IPS-18a (cell line): ENCODE measurements at regions not wholly inside any gene's neighbourhood (a gene's known extent, or its start where the extent isn't known, plus 50 kb on each side); places are given as distances from the start of the nearest gene placed in this dataset.
"Not testable (repeated sequence)": the region's sequence is repeated elsewhere in the genome, so short reads cannot be mapped to it uniquely, and the experiment has no call there.

ENCODE experiments used
- H3K27ac ChIP-seq: one replicate; pipeline ENCODE4 v1.5.1; 2013; ENCODE audit warnings: low read length
- H3K27me3 ChIP-seq: one replicate; pipeline ENCODE4 v1.6.1; 2013; ENCODE audit warnings: mild to moderate bottlenecking, low read length; ENCODE audit not compliant: control insufficient read depth, insufficient read depth
- H3K36me3 ChIP-seq: one replicate; pipeline ENCODE4 v1.6.1; 2013; ENCODE audit warnings: low read depth, low read length; ENCODE audit not compliant: control insufficient read depth
- H3K4me1 ChIP-seq: one replicate; pipeline ENCODE4 v1.6.1; 2013; ENCODE audit warnings: low read depth, low read length; ENCODE audit not compliant: control insufficient read depth
- H3K4me3 ChIP-seq: one replicate; pipeline ENCODE4 v1.5.1; 2013; ENCODE audit warnings: low read length
- H3K9ac ChIP-seq: one replicate; pipeline ENCODE4 v1.6.1; 2013; ENCODE audit warnings: mild to moderate bottlenecking, low read length, moderate library complexity
- H3K9me3 ChIP-seq: one replicate; pipeline ENCODE4 v1.6.1; 2013; ENCODE audit warnings: low read depth, low read length; ENCODE audit not compliant: control insufficient read depth

- not testable (repeated sequence) for H3K36me3 ChIP-seq, H3K27me3 ChIP-seq, H3K27ac ChIP-seq, H3K9ac ChIP-seq, H3K4me3 ChIP-seq, H3K9me3 ChIP-seq
- peaks cover 13% of the 10 kb centered on the region for H3K4me1 ChIP-seq
These were observed 231.5 kb downstream of the GATA3 start for GRCh38 chr10:8285970-8286369.

GRCh38 chr10:8288600-8288999, 234.1 kb downstream of the GATA3 start:
- no peak overlapping the region for H3K9ac ChIP-seq
- no peaks in the 10 kb centered on the region for H3K27me3 ChIP-seq
- no peak overlapping the region for H3K27ac ChIP-seq
- H3K9me3 ChIP-seq: no peaks in the 10 kb centered on the region
- H3K36me3 ChIP-seq: no peaks in the 10 kb centered on the region
- peaks cover 13% of the 10 kb centered on the region for H3K4me1 ChIP-seq
- no peak overlapping the region for H3K4me3 ChIP-seq

DNA sequence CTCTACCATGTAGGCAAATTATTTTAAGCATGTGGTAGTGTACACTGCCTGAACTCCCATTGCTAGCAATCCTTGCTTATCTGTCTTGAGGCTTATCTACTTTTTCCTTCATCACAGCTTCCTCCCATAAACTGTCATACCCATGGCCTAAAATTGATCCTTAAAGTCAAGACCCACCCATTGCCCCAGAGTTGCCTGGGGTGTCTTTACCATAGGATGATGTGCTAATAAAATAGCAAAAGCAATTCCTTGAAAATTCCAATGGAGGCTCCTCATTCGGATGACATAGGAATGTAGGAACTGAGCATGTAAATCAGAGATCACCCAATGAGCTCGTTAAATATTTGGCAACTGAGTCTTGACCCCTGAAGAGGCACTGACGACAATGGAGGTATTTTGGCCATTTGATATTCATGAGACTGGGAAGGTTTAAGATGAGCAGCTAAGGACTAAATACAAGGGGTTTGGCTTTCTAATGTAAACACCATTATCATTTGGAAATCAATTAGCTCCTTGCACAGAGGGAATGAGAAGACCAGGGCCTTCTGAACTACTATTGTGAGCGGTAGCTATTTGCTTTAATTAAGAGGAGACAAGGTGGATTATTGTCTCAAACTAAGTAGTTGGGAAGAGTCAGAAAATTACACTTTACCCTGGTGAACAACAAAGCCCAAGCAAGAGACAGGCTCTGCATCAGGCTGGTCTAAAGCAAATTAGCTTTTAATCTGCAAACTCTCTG, 234.9 kb downstream of the GATA3 start:
- no peak overlapping the region for H3K9ac ChIP-seq
- no peaks in the 10 kb centered on the region for H3K27me3 ChIP-seq

DNA sequence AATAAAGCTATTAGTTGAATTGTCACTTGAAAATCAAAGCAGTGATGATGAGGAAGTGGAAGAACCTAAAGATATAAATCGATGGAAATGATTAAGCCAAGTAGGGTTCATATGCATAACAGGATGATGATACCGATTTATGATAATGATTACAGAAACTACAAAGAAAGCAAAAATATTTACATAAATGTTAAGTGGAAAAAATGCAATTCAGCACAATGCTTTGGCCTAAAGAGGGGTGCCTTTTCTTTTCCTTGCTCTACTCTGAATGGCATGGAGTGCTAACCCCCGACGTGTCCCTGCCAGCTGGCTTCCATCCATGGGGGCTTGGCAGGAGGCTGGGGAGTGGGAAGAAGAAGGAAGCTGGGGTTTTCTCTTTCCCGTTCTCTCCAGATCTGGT, 240.3 kb downstream of the GATA3 start:
- H3K27ac ChIP-seq: no peak overlapping the region
- peaks cover 22% of the 10 kb centered on the region for H3K27me3 ChIP-seq
- H3K4me3 ChIP-seq: no peak overlapping the region
- H3K36me3 ChIP-seq: no peaks in the 10 kb centered on the region
- no peaks in the 10 kb centered on the region for H3K9me3 ChIP-seq
- peaks cover 5% of the 10 kb centered on the region for H3K4me1 ChIP-seq
- no peak overlapping the region for H3K9ac ChIP-seq

More for the DNA sequence above, 234.9 kb downstream of the GATA3 start:
- peaks cover 13% of the 10 kb centered on the region for H3K4me1 ChIP-seq
- H3K4me3 ChIP-seq: no peak overlapping the region
- no peaks in the 10 kb centered on the region for H3K36me3 ChIP-seq
- H3K27ac ChIP-seq: no peak overlapping the region
- H3K9me3 ChIP-seq: no peaks in the 10 kb centered on the region

DNA sequence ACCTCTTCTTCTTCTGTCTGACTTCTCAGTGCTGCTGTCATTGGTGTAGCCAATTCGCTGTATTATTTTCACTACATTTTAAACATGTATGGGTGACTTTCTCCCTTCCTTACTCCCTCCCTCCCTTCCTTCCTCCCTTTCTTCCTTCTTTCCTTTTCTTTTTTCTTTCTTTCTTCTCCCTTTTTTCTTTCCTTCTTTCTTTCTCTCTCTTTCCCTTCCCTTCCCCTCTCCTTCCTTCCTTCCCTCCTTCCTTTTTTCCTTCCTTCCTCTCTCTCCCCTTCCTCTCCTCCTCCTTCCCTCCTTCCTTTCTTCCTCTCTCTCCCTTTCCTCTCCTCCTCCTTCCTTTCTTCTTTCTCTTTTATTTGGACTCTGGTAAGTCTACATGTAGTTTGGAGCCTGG, 240.8 kb downstream of the GATA3 start:
- no peaks in the 10 kb centered on the region for H3K9me3 ChIP-seq
- H3K27ac ChIP-seq: no peak overlapping the region
- no peaks in the 10 kb centered on the region for H3K4me1 ChIP-seq
- H3K4me3 ChIP-seq: no peak overlapping the region
- H3K9ac ChIP-seq: no peak overlapping the region
- no peaks in the 10 kb centered on the region for H3K36me3 ChIP-seq
- peaks cover 22% of the 10 kb centered on the region for H3K27me3 ChIP-seq

DNA sequence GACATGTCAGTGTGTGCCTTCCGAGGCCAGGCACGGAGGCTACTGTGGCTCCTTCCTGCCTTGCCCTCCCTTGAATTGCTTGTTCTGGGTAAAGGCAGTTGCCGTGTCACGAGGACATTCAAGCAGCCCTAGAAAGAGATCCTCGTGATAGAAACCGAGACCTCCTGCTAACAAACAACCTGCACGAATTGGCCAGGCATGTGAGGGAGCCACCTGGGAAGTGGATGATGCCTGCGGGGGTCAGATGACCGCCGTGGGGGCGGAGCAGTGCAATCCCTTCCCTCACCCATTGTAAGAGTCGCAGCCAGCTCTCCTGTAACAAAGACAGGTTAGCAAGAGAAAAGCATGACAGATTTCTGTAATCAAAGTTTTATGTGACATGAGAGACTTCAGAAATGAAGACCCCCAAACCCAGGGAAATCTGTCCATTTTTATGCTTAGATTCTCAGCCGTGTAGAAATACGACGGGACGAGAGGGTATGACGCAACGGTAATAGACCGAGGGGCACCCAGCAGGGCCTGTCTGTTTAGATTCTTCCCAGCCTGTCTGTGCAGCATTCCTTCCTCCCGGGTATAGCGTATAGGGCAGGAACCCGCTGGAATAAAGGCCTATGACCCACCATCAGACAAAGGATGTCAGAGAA, 241.7 kb downstream of the GATA3 start:
- H3K4me3 ChIP-seq: peak overlapping the region; percentile 55
- H3K9ac ChIP-seq: peak overlapping the region; percentile 13
- no peak overlapping the region for H3K27ac ChIP-seq
- H3K9me3 ChIP-seq: no peaks in the 10 kb centered on the region
- H3K27me3 ChIP-seq: peaks cover 22% of the 10 kb centered on the region
- H3K36me3 ChIP-seq: no peaks in the 10 kb centered on the region
- H3K4me1 ChIP-seq: no peaks in the 10 kb centered on the region

DNA sequence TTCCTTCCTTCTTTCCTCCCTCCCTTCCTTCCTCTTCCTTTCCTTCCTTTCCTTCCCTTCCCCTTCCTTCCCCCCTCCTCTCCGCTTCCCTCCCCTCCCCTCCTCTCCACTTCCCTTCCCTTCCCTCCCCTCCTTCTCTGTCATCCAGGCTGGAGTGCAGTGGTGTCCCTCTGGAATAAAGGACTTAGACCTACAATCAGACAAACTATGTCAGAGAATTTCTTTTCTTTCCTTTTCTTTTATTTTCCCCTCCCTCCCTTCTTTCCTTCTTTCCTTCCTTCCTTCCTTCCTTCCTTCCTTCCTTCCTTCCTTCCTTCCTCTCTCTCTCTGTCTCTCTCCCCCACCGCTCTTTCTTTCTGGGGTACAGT, 242.2 kb downstream of the GATA3 start:
- Histone ChIP-seq H3K9ac (peak overlapping the region; percentile 13), H3K4me1 (no peaks in the 10 kb centered on the region), H3K27me3 (peaks cover 22% of the 10 kb centered on the region), H3K36me3 (no peaks in the 10 kb centered on the region), H3K4me3 (peak overlapping the region; percentile 55), H3K9me3 (no peaks in the 10 kb centered on the region), H3K27ac (no peak overlapping the region)

DNA sequence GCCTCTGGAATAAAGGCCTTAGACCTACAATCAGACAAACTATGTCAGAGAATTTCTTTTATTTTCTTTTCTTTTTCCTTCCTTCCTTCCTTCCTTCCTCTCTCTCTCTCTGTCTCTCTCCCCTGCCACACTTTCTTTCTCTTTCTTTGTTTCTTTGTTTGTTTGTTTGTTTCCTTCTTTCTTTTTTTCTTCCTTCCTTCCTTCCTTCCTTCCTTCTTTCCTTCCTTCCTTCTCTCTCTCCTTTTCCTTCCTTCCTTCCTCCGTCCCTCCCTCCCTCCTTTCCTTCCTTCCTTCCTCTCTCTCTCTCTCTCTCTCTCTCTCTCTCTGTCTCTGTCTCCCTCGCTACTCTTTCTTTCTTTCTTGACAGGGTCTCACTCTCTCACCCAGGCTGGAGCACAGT, 242.6 kb downstream of the GATA3 start:
- H3K4me1 ChIP-seq: no peaks in the 10 kb centered on the region
- no peak overlapping the region for H3K27ac ChIP-seq
- no peaks in the 10 kb centered on the region for H3K36me3 ChIP-seq
- H3K9me3 ChIP-seq: no peaks in the 10 kb centered on the region
- H3K9ac ChIP-seq: no peak overlapping the region
- peaks cover 22% of the 10 kb centered on the region for H3K27me3 ChIP-seq
- H3K4me3 ChIP-seq: no peak overlapping the region

- H3K9me3 ChIP-seq: no peaks in the 10 kb centered on the region
These were observed 243.5 kb downstream of the GATA3 start for GRCh38 chr10:8297959-8298358.

DNA sequence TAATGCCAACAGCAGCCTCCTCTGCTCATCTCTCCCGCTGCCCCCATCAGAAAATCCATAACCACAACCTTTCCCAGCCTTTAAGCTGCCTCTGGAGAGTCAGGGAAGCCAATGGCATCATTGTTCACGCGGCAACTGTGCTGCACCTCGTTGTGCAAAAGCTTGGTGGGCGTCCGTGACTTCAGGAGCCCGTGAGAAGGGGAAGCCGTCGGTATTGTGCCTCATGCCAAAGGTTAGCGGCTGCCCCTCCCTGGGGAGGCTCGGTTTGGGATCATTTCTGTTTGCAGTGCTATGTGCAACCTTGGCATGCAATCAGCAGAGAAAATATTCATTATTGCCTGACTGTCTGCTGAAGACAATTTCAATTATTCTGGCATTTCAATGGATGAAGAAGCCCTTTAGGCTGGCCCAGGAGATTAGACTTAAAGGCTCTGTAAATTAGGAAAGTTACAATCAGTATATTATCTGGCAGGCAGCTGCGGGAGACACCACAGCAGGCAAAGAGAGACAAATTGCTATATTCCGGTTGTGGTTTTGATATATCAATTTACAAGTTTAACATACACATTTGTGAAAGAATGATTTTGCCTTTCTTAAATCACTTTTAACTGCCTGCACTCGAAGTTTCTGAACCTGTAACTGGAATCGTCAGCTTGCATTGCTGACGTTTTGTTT, 244.5 kb downstream of the GATA3 start:
- Histone ChIP-seq H3K4me1 (no peaks in the 10 kb centered on the region), H3K4me3 (no peak overlapping the region), H3K9me3 (no peaks in the 10 kb centered on the region), H3K27ac (no peak overlapping the region), H3K36me3 (no peaks in the 10 kb centered on the region), H3K9ac (no peak overlapping the region), H3K27me3 (peaks cover 22% of the 10 kb centered on the region)

More at GRCh38 chr10:8297959-8298358, 243.5 kb downstream of the GATA3 start:
- Histone ChIP-seq H3K36me3 (no peaks in the 10 kb centered on the region), H3K27ac (no peak overlapping the region), H3K4me1 (no peaks in the 10 kb centered on the region), H3K4me3 (no peak overlapping the region), H3K9ac (no peak overlapping the region), H3K27me3 (peaks cover 22% of the 10 kb centered on the region)

DNA sequence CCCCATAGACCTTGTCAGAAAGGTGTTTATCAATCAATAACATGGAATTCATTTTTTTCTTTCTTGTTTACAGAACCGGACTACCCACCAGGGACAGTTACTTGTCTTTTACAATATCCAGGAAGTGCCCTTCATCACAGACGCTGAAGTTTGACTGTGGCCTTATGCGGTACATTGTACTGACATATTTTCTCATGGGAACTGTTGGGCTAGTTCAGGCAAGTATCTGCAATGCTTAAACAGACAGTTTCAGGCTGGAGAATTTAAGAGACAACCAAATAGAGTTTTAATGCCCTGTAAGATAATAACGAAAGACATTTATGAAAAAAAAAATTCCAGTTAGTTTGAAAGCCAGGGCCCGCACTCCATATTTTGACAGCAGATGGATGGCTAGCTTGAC, 246.4 kb downstream of the GATA3 start:
- no peaks in the 10 kb centered on the region for H3K36me3 ChIP-seq
- peaks cover 15% of the 10 kb centered on the region for H3K27me3 ChIP-seq
- no peak overlapping the region for H3K4me3 ChIP-seq
- H3K4me1 ChIP-seq: no peaks in the 10 kb centered on the region
- no peak overlapping the region for H3K27ac ChIP-seq
- H3K9me3 ChIP-seq: no peaks in the 10 kb centered on the region
- no peak overlapping the region for H3K9ac ChIP-seq
